ENCODE measurements at regions not wholly inside any gene's neighbourhood (a gene's known extent, or its start where the extent isn't known, plus 50 kb on each side); places are given as distances from the start of the nearest gene placed in this dataset.

GRCh38 chr3:25090698-25091453 is 337.2 kb upstream of the RARB start:
- Mint-ChIP-seq H3K4me3 (no peak overlapping the region), H3K27me3 (ENCODE audit: insufficient read depth) (no peaks in the 10 kb centered on the region), H3K36me3 (ENCODE audit: low read depth) (no peaks in the 10 kb centered on the region), H3K9me3 (no peaks in the 10 kb centered on the region), H3K27ac (no peak overlapping the region), H3K4me1 (ENCODE audit: low read depth) (no peaks in the 10 kb centered on the region)
- DNase-seq (ENCODE audit: low spot score): no peak
- intact Hi-C loops (cut with micrococcal nuclease): no loop called here

DNA sequence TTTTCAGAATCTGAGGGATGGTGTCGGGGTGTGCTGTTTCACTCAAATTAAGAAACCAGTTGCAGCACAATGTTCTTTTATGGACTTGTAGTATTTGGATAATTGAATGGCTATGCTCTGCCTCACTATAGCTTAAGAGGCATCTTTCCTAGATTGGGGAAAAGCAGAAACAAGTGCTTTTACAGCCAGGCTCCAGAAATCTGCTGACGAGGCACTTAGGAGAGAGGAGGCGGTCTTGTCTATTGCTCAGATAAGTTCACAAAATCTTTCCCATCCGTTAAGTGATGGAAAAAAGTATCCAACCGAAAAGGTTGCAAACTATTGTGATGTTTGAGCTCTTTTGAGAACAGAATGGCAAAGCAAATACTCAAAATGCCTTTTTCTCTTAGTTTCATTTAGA is 336.1 kb upstream of the RARB start:
- Mint-ChIP-seq H3K9me3 (no peaks in the 10 kb centered on the region), H3K36me3 (ENCODE audit: low read depth) (no peaks in the 10 kb centered on the region), H3K27me3 (ENCODE audit: insufficient read depth) (no peaks in the 10 kb centered on the region), H3K27ac (no peak overlapping the region), H3K4me1 (ENCODE audit: low read depth) (no peaks in the 10 kb centered on the region), H3K4me3 (no peak overlapping the region)
- intact Hi-C loops (cut with micrococcal nuclease): no loop called here
- no peak for DNase-seq (ENCODE audit: low spot score)

DNA sequence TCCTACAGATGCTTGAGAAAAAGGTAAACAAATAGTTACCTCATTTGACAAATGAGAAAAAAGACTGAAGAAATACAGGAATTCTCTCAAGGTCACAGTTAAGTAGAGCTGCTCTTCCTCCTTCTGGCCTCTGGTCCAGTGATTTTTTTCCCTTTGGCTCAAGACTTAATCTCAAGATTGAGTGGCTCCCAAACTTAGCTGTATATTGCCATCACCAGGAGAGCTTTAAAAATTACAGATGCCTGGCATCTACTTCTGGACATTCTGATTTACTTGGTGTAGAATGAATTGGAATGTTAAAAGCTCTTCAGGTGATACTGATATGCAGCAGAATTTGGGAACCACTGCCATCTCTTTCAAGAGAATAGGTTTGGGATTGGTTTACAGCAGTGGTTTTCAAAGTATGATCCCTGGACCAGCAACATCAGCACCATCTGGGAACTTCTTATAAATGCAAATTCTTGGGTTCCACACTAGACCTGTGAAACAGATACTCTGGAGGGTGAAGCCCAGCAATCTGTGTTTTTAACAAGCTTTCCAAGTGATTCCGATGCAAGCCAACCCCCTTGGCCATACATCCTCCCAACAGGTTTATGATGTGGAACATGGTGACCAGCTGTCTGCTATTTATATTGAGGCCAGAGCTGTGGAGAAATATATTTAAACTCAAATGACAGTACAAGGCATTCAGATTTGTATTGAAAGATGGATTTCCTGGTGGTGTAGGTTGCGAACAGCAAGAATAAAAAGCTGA is 333.0 kb upstream of the RARB start:
- Mint-ChIP-seq H3K36me3 (ENCODE audit: low read depth) (no peaks in the 10 kb centered on the region), H3K4me1 (ENCODE audit: low read depth) (no peaks in the 10 kb centered on the region), H3K4me3 (no peak overlapping the region), H3K9me3 (no peaks in the 10 kb centered on the region), H3K27ac (no peak overlapping the region), H3K27me3 (ENCODE audit: insufficient read depth) (no peaks in the 10 kb centered on the region)
- no peak for DNase-seq (ENCODE audit: low spot score)
- intact Hi-C loops (cut with micrococcal nuclease): no loop called here

GRCh38 chr3:25096536-25096935 is 331.5 kb upstream of the RARB start:
- no peaks in the 10 kb centered on the region for H3K9me3 Mint-ChIP-seq
- no peak for DNase-seq (ENCODE audit: low spot score)
- H3K4me3 Mint-ChIP-seq: no peak overlapping the region
- H3K4me1 Mint-ChIP-seq (ENCODE audit: low read depth): no peaks in the 10 kb centered on the region
- no peaks in the 10 kb centered on the region for H3K27me3 Mint-ChIP-seq (ENCODE audit: insufficient read depth)
- intact Hi-C loops (cut with micrococcal nuclease): no loop called here
- H3K36me3 Mint-ChIP-seq (ENCODE audit: low read depth): no peaks in the 10 kb centered on the region
- H3K27ac Mint-ChIP-seq: no peak overlapping the region

GRCh38 chr3:25097023-25097422 is 331.0 kb upstream of the RARB start:
- no peaks in the 10 kb centered on the region for H3K9me3 Mint-ChIP-seq
- no peak for DNase-seq (ENCODE audit: low spot score)
- H3K4me3 Mint-ChIP-seq: no peak overlapping the region
- intact Hi-C loops (cut with micrococcal nuclease): no loop called here
- no peaks in the 10 kb centered on the region for H3K36me3 Mint-ChIP-seq (ENCODE audit: low read depth)
- no peaks in the 10 kb centered on the region for H3K4me1 Mint-ChIP-seq (ENCODE audit: low read depth)
- no peaks in the 10 kb centered on the region for H3K27me3 Mint-ChIP-seq (ENCODE audit: insufficient read depth)
- no peak overlapping the region for H3K27ac Mint-ChIP-seq

DNA sequence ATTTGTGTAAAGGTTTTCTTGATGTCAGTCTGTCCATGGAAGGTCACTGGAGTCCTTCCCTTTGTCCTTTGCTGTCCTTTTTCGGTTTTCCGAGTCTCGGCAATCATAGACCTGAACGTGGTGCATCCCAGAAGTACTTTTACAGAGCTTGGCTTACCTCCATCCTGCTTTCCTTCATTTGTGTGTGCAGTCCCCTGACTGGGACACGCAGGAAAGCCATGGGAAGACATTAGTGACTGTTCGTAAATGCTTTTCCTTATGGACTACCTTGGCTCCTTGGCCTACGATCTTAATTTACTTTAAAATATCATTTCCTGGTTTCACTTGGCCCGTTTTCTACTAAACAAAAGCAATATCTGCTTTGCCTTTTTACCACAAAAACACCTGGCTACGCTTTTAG is 328.4 kb upstream of the RARB start:
- H3K9me3 Mint-ChIP-seq: peaks cover 5% of the 10 kb centered on the region
- H3K27ac Mint-ChIP-seq: no peak overlapping the region
- H3K4me1 Mint-ChIP-seq (ENCODE audit: low read depth): no peaks in the 10 kb centered on the region
- H3K27me3 Mint-ChIP-seq (ENCODE audit: insufficient read depth): no peaks in the 10 kb centered on the region
- DNase-seq (ENCODE audit: low spot score): no peak
- H3K36me3 Mint-ChIP-seq (ENCODE audit: low read depth): no peaks in the 10 kb centered on the region
- no peak overlapping the region for H3K4me3 Mint-ChIP-seq
- intact Hi-C loops (cut with micrococcal nuclease): no loop called here

DNA sequence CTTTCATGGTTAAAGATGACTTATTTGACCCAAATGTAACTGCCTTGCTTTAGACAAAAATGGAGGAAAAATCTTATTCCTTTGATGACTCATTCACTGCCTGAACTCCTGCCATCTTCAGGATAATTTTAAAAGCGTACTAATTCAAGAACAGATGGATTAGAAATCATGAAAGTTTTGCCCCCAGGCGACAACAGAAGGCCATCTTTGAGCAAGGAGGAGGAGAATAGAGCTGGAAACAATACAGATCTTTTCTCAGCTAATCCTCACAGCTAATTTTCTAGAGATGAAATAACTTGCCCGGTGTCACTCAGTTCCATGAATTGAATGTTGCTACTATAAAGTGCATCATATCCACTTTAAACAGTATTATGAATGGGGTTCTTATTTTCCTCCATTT is 324.7 kb upstream of the RARB start:
- no peak overlapping the region for H3K4me3 Mint-ChIP-seq
- H3K27ac Mint-ChIP-seq: no peak overlapping the region
- no peaks in the 10 kb centered on the region for H3K36me3 Mint-ChIP-seq (ENCODE audit: low read depth)
- peaks cover 5% of the 10 kb centered on the region for H3K9me3 Mint-ChIP-seq
- no peak for DNase-seq (ENCODE audit: low spot score)
- intact Hi-C loops (cut with micrococcal nuclease): no loop called here
- H3K27me3 Mint-ChIP-seq (ENCODE audit: insufficient read depth): no peaks in the 10 kb centered on the region
- H3K4me1 Mint-ChIP-seq (ENCODE audit: low read depth): no peaks in the 10 kb centered on the region

DNA sequence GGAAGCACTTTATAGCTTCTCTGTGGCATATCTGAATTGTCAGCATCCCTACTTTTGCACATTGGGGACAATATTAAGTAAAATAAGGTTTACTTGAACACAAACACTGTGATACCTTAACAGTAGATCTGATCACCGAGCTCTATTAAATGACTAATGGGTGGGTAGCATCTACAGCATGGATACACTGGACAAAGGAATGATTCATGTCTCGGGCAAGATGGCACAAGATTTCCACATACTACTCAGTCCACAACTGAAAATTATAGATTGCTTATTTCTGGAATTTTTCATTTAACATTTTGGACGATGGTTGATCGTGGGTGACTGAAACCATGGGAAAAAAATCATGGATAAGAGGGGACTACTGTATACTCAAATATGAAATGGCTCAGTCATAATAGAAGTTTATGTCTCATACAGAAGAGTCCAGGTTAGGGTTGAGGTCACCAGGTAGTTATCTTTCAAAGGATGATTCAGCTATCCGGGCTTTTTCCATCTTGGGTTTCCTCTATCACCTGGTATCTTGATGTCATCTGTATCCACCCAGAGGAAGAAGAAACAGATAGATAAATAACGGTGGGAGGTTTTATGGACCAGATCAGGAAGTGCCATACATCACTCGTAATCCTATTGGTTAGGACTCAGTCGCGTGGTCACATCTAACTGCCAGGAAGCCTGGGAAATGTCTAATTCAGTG is 320.0 kb upstream of the RARB start:
- peaks cover 10% of the 10 kb centered on the region for H3K9me3 Mint-ChIP-seq
- no peak overlapping the region for H3K4me3 Mint-ChIP-seq
- no peak for DNase-seq (ENCODE audit: low spot score)
- H3K27me3 Mint-ChIP-seq (ENCODE audit: insufficient read depth): no peaks in the 10 kb centered on the region
- H3K4me1 Mint-ChIP-seq (ENCODE audit: low read depth): no peaks in the 10 kb centered on the region
- intact Hi-C loops (cut with micrococcal nuclease): no loop called here
- no peaks in the 10 kb centered on the region for H3K36me3 Mint-ChIP-seq (ENCODE audit: low read depth)
- H3K27ac Mint-ChIP-seq: no peak overlapping the region

GRCh38 chr3:25110642-25111041 is 317.4 kb upstream of the RARB start:
- no peak for DNase-seq (ENCODE audit: low spot score)
- Mint-ChIP-seq H3K4me3 (no peak overlapping the region), H3K27me3 (ENCODE audit: insufficient read depth) (no peaks in the 10 kb centered on the region), H3K9me3 (peaks cover 5% of the 10 kb centered on the region), H3K4me1 (ENCODE audit: low read depth) (no peaks in the 10 kb centered on the region), H3K36me3 (ENCODE audit: low read depth) (no peaks in the 10 kb centered on the region), H3K27ac (no peak overlapping the region)
- intact Hi-C loops (cut with micrococcal nuclease): no loop called here

DNA sequence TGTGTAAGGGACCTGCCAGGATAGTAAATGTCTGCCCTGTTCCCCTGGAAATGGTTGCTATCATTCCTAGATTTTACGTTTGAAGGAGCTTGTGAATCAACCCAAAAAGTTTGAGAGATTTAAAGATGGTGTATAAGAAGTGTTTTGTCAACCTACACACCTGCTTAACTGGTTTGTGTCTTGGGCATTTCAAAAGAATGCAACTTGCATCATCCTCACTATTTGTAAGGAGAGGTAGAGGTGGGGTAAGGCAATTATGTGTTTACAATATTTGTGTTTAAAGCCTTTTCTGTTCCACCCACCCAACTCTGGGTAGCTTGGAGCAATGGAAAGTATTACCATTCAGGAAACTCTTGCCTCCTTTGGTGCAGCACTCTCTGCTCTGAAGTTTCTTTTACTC is 314.2 kb upstream of the RARB start:
- Mint-ChIP-seq H3K9me3 (peaks cover 4% of the 10 kb centered on the region), H3K36me3 (ENCODE audit: low read depth) (no peaks in the 10 kb centered on the region), H3K27ac (no peak overlapping the region), H3K27me3 (ENCODE audit: insufficient read depth) (no peaks in the 10 kb centered on the region), H3K4me1 (ENCODE audit: low read depth) (no peaks in the 10 kb centered on the region), H3K4me3 (no peak overlapping the region)
- intact Hi-C loops (cut with micrococcal nuclease): no loop called here
- no peak for DNase-seq (ENCODE audit: low spot score)

GRCh38 chr3:25114532-25114931 is 313.5 kb upstream of the RARB start:
- no peak for DNase-seq (ENCODE audit: low spot score)
- no peaks in the 10 kb centered on the region for H3K9me3 Mint-ChIP-seq
- no peaks in the 10 kb centered on the region for H3K36me3 Mint-ChIP-seq (ENCODE audit: low read depth)
- H3K27me3 Mint-ChIP-seq (ENCODE audit: insufficient read depth): no peaks in the 10 kb centered on the region
- intact Hi-C loops (cut with micrococcal nuclease): no loop called here
- no peak overlapping the region for H3K4me3 Mint-ChIP-seq
- H3K4me1 Mint-ChIP-seq (ENCODE audit: low read depth): no peaks in the 10 kb centered on the region
- no peak overlapping the region for H3K27ac Mint-ChIP-seq

- no peaks in the 10 kb centered on the region for H3K9me3 Mint-ChIP-seq
- H3K27me3 Mint-ChIP-seq (ENCODE audit: insufficient read depth): no peaks in the 10 kb centered on the region
- intact Hi-C loops (cut with micrococcal nuclease): no loop called here
- H3K4me1 Mint-ChIP-seq (ENCODE audit: low read depth): no peaks in the 10 kb centered on the region
- H3K4me3 Mint-ChIP-seq: no peak overlapping the region
- DNase-seq (ENCODE audit: low spot score): no peak
- no peak overlapping the region for H3K27ac Mint-ChIP-seq
- no peaks in the 10 kb centered on the region for H3K36me3 Mint-ChIP-seq (ENCODE audit: low read depth)
Measured at GRCh38 chr3:25117005-25117593, 311.0 kb upstream of the RARB start.

DNA sequence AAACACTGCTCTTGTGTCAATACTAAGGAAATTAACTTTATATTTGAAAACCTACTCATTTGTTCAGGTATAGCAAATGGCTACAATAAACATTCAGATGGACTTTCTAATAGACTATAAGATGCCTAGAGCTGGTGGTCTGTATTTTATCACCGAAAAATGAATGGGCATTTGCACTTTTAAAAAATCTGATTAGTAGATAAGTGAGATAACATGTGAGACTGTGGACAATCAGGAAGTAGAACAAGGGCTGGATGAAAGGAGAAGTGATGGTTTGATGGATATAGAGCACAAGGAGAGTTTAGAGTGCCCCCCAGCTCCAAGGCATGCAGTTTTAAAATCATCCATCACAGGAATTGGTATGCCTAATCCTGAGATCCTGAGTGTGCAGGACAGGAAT is 308.4 kb upstream of the RARB start:
- no peaks in the 10 kb centered on the region for H3K27me3 Mint-ChIP-seq (ENCODE audit: insufficient read depth)
- no peak overlapping the region for H3K4me3 Mint-ChIP-seq
- H3K36me3 Mint-ChIP-seq (ENCODE audit: low read depth): no peaks in the 10 kb centered on the region
- intact Hi-C loops (cut with micrococcal nuclease): no loop called here
- DNase-seq (ENCODE audit: low spot score): no peak
- H3K27ac Mint-ChIP-seq: no peak overlapping the region
- H3K4me1 Mint-ChIP-seq (ENCODE audit: low read depth): no peaks in the 10 kb centered on the region
- H3K9me3 Mint-ChIP-seq: no peaks in the 10 kb centered on the region

All from activated T-helper 1 cell treated with anti-CD3 and anti-CD28 coated beads, Interleukin-12 subunit alpha, Interleukin-12 subunit beta, Interleukin-2, Interleukin-4 antibody, amounts not matched to agents 30 ng/mL and 10 ng/mL and 1 ng/mL, durations not matched to agents 14 hours and 24 hours and 36 hours (primary cell).